ENCODE measurements at regions not wholly inside any gene's neighbourhood (a gene's known extent, or its start where the extent isn't known, plus 50 kb on each side); places are given as distances from the start of the nearest gene placed in this dataset.

GRCh38 chr10:3992382-3993178 is 207.6 kb upstream of the KLF6 start:
- Histone ChIP-seq H3K4me3 (ENCODE audit: insufficient read depth, low read depth, low read length) (no peak overlapping the region), H3K9me3 (ENCODE audit: insufficient read depth, low read depth, low read length) (no peaks in the 10 kb centered on the region), H3K36me3 (ENCODE audit: insufficient read depth, low read length) (no peaks in the 10 kb centered on the region), H3K79me2 (ENCODE audit: insufficient read depth, low read length) (no peaks in the 10 kb centered on the region), H3K27me3 (ENCODE audit: insufficient read depth, low read length) (no peaks in the 10 kb centered on the region), H3K4me1 (ENCODE audit: insufficient read depth, low read length) (peaks cover 5% of the 10 kb centered on the region), H3K9ac (ENCODE audit: low read length) (no peak overlapping the region), H3K27ac (ENCODE audit: low read depth, low read length) (no peak overlapping the region), H3K4me2 (ENCODE audit: low read length) (no peak overlapping the region), H2AFZ (ENCODE audit: low read depth, low read length) (no peak overlapping the region), H4K20me1 (ENCODE audit: insufficient read depth, low read length) (no peaks in the 10 kb centered on the region)
- Mint-ChIP-seq H3K4me1 (ENCODE audit: low read depth, unreplicated experiment) (peaks cover 15% of the 10 kb centered on the region), H3K4me3 (ENCODE audit: unreplicated experiment) (no peak overlapping the region), H3K9me3 (ENCODE audit: unreplicated experiment) (no peaks in the 10 kb centered on the region), H3K36me3 (ENCODE audit: low read depth, unreplicated experiment) (no peaks in the 10 kb centered on the region), H3K27me3 (ENCODE audit: low read depth, unreplicated experiment) (no peaks in the 10 kb centered on the region), H3K27ac (ENCODE audit: unreplicated experiment) (no peak overlapping the region)
- TF ChIP-seq EZH2 (IDR thresholded peaks at IDR 0.05; ENCODE audit: insufficient read depth, low read length), result no peak
- TF ChIP-seq CTCF (IDR thresholded peaks at IDR 0.05; ENCODE audit: insufficient read depth, low read depth, low read length), result no peak
- no peak for DNase-seq (ENCODE audit: low read depth)
- FAIRE-seq, result no peak

GRCh38 chr10:3990307-3990706 is 205.3 kb upstream of the KLF6 start:
- Histone ChIP-seq H3K4me2 (ENCODE audit: low read length) (no peak overlapping the region), H3K9ac (ENCODE audit: low read length) (no peak overlapping the region), H2AFZ (ENCODE audit: low read depth, low read length) (no peak overlapping the region), H3K27me3 (ENCODE audit: insufficient read depth, low read length) (no peaks in the 10 kb centered on the region), H4K20me1 (ENCODE audit: insufficient read depth, low read length) (no peaks in the 10 kb centered on the region), H3K27ac (ENCODE audit: low read depth, low read length) (no peak overlapping the region), H3K9me3 (ENCODE audit: insufficient read depth, low read depth, low read length) (no peaks in the 10 kb centered on the region), H3K4me3 (ENCODE audit: insufficient read depth, low read depth, low read length) (no peak overlapping the region), H3K79me2 (ENCODE audit: insufficient read depth, low read length) (no peaks in the 10 kb centered on the region), H3K36me3 (ENCODE audit: insufficient read depth, low read length) (no peaks in the 10 kb centered on the region), H3K4me1 (ENCODE audit: insufficient read depth, low read length) (peaks cover under 1% of the 10 kb centered on the region)
- H3K4me1 Mint-ChIP-seq (ENCODE audit: low read depth, unreplicated experiment), result peaks cover 12% of the 10 kb centered on the region
- TF ChIP-seq EZH2 (IDR thresholded peaks at IDR 0.05; ENCODE audit: insufficient read depth, low read length), result no peak
- TF ChIP-seq CTCF (IDR thresholded peaks at IDR 0.05; ENCODE audit: insufficient read depth, low read depth, low read length), result no peak
- H3K9me3 Mint-ChIP-seq (ENCODE audit: unreplicated experiment), result no peaks in the 10 kb centered on the region
- DNase-seq (ENCODE audit: low read depth) (no peak), FAIRE-seq (no peak)
- no peak overlapping the region for H3K27ac Mint-ChIP-seq (ENCODE audit: unreplicated experiment)
- no peak overlapping the region for H3K4me3 Mint-ChIP-seq (ENCODE audit: unreplicated experiment)
- H3K36me3 Mint-ChIP-seq (ENCODE audit: low read depth, unreplicated experiment), result no peaks in the 10 kb centered on the region
- no peaks in the 10 kb centered on the region for H3K27me3 Mint-ChIP-seq (ENCODE audit: low read depth, unreplicated experiment)
